Stimulated activated CD8-positive, alpha-beta memory T cell treated with anti-CD3 and anti-CD28 coated beads, Interleukin-7, amount 100 ng/mL, for 48 hours (primary cell): ENCODE measurements at regions not wholly inside any gene's neighbourhood (a gene's known extent, or its start where the extent isn't known, plus 50 kb on each side); places are given as distances from the start of the nearest gene placed in this dataset.

Experiments
- DNase-seq, 2 donors: peaks; one replicate each; pipeline ENCODE4 v3.0.0-alpha.2; 2020; ENCODE audit warnings: low read depth in 1 of 2; ENCODE audit errors: extremely low read depth in 1 of 2

DNA sequence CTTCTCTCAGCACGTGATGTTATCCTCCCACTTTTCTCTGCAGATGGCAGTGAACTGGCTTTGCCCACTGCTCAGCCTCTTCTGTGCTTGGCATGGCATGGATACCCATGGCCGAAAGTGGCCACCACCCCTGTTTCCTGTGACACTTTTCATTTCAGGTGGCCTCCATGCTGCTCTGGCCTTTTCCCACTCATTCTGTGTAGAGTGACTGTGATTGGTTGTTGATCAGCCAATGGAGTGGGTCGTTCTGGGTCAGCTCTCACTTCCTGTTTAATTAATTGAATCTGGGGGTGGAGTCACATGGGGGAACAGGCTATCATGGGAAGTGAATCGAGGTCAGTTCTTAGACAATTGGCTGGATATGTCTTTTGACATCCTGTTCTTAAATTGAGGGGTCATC is 350.1 kb upstream of the EEF2KMT start:
- no peak for DNase-seq

DNA sequence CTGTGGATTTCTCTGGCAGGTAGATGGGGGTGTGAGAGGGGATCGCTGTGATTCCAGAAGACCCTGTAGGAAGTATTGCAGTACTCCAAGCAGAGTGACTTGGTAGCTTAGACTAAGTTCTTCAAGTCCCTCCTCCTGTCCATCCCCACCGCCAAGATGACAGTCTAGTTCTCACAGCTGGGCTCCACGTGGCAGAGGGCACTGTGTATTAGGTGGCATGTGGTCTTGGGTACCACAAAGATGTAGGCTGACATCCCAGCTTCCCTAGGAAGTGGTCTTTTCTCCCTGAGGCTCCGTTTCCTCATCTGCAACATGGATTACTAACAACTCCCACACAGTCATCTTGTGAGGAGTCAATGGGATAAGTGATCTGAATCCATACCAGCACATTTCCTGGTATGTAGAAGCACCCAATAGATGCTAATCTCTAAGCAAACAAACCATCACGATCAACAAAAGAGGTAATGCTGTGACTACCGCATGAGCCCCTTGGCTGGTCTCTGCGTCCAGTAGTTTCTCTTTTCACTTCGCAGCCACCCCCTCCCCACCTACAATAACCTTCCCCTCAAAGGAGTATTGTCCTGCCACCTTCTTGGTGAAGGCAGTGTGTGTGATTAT is 349.1 kb upstream of the EEF2KMT start:
- no peak for DNase-seq

DNA sequence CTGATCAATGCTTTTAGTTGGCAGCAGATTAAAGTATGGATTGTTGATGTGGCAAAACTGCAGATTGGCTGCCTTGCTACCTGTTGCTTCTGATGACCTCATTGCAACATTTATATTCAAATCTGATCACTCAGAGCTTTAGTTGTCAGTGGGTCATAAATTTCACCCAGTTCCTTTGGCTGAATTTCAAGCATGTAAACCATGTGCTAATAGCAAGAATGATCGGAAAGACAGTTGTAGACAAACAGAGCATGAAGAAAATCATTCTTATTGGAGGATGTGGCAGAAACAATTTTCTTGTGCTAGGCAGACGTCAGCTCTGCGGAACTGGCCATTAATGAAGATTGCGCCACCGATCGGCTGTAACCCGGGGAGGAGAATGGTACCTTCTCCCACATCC is 346.6 kb upstream of the EEF2KMT start:
- no peak for DNase-seq

DNA sequence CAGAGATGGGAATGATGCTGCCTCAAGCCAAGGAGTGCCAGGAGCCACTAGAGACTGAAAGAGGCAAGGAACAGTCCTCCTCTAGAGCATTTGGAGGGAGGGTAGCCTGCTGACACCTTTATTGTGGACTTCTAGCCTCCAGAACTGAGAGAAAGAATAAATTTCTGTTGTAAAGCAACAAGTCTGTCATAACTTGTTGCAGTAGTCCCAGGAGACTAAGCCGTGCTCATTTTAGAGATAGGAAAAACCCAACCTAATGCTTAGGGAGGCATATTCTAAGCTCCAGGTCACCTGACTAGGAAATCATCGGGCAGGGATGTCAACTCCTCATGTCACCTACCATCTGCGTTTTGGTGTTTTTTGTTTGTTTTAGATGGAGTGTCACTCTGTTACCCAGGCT is 345.4 kb upstream of the EEF2KMT start:
- no peak for DNase-seq

DNA sequence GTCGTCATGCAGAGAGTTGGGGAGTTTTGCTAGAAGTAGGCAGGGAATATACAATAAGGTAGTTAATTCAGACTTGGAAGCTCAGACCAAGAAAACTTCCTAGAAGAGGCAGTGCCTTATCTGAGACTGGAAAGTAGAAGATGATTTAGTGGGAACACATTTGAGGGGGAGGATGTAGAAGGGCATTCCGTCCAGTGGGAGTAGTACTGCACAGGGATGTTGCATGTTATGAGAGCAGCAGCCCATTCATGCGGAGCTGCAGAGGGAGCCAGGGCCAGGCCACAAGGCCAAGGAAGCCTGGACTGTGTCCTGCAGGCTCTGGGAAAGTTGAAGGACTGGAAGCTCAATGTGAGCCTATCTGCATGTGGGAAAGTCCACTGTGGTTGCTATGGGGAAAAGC is 344.5 kb upstream of the EEF2KMT start:
- no peak for DNase-seq

DNA sequence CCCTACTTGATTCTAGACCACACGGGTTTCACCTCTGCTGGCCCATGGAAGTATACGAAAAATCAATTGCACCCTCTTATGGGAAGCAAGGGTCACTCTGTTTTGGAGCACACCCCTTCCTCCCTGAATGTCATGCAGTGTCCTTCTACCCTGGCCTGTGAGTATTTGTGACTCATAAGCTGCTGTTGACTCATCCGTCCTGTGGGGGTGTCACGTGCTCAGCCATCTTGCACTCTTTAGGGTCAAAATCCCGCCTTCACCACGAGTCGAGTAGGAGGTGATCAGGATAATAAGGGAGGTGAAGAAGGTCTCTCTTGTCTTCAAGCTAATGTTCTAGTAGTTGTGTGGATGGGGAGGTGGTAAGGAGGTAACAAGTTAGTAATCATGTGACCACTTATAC is 341.0 kb upstream of the EEF2KMT start:
- no peak for DNase-seq

DNA sequence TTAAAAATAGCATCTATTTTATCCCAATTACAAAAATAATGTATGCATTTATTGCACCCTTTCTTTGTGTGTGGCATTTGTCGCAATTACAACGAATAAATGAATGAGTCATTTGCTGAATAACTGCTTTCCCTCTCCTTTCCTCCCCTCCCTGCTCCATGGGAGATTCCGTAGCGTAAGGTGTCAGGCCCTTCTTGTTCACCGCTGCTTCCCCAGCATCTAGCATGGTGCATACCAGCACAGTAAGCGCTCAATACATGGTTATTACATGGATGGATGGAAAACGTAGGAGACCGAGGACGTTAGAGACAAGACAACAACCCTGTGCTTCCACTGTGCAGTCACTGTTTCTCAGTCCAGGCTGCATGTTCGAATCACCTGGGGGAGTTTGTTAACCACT is 336.0 kb upstream of the EEF2KMT start:
- no peak for DNase-seq

DNA sequence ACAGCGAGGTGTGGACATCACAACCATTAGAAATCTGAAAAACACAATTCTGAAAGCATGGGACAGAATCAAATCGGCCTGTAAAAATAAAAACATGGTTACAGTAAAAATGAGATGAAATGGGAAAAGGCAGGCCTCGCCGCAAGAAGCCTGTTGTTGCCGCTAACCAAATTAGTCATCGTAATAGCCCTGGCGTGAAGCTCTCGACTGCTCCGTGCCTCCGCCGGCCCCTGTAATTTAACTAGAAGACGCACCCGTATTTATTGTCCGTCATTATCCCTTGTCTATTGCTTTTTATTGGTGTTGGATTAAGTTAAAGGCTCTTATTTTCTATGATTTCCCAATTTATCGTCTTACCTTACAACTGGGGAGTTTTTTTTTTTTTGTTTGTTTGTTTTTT is 334.6 kb upstream of the EEF2KMT start:
- no peak for DNase-seq

DNA sequence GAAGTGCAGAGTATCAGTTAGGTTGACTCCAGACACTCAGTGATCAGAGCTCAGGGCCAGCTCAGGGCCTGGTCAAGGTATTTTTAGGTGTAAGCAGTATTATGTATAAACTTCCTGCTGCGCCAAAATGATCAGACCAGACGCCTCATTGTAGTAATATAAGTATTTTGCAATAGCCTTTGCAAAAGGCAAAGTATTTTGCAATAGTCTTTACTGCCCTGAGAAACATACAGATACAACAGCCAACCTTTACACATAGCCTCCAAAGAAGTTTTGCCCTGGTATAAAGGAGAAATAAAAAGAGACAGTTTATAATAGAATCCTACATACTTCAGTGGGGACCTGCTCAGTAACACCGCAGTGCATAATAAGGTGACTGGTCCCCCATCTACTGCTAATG is 333.0 kb upstream of the EEF2KMT start:
- no peak for DNase-seq

DNA sequence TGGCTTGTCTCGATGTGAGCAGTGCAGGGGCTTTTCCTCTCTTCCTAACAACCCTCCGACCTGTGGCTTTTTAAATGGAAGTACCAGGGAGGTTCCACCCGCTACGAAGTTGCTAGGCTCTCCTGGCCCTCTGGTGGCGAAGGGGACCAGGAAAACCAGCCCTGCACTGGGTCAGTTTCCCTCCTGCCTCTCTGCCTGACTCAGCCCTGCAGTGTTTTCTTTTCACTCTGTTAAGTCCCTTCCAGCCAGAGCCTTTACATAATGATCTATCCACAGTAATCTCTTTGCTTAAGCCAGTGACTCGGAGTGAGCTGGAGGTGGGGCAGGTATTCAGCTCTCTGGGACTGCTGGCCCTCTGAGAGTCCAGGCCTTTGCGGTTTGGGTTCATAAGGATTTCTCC is 331.3 kb upstream of the EEF2KMT start:
- no peak for DNase-seq

DNA sequence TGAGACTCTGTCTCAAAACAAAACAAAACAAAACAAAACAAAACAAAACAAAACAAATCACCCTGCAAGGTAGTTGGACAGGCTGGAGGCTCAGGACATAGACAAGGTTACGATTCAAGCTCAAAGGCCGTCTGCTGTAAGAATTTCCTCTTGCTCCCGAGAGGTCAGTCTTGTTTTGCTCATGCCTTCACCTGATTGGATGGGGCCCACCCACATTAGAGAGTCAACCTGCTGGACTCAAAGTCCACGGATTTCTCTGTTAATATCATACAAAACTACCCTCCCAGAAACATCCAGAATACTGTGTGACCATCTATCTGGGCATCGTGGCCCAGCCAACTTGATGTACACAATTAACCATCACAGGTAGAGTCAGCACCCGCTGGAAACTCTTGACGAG is 330.0 kb upstream of the EEF2KMT start:
- no peak for DNase-seq

DNA sequence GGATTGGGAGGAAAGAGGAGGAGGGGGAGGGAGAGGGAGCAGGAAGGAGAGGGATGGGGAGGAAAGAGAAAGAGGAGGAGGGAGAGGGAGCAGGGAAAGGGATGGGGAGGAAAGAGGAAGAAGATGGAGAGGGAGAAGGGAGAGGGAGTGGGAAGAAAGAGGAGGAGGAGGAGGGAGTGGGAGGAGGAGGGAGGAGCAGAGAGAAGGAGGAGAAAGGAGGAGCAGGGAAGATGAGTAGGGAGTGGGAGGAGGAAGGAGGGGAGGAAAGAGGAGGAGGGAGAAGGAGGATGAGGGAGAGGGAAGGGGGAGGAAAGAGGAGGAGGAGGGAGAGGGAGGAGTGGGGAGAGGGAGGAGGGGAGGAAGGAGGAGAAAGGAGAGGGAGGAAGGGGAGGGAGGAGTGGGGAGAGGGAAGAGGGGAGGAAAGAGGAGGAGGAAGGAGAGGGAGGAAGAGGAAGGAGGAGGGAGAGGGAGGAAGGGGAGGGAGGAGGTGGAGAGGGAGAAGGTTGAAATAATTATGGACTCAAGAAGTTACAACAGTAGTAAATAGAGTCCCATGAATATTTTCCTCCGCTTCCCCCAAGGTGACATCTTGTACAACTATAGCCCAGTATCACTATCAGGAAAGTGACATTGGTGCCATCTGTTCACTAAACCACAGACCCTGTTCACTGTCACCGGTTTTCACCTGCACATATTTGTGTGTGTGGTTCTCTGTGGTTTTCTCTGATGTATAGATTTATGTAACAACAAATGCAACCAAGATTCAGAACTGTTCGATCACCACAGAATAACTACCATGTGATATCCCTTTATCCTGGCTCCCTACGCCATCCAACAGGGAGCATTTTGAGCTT is 325.3 kb upstream of the EEF2KMT start:
- no peak for DNase-seq

DNA sequence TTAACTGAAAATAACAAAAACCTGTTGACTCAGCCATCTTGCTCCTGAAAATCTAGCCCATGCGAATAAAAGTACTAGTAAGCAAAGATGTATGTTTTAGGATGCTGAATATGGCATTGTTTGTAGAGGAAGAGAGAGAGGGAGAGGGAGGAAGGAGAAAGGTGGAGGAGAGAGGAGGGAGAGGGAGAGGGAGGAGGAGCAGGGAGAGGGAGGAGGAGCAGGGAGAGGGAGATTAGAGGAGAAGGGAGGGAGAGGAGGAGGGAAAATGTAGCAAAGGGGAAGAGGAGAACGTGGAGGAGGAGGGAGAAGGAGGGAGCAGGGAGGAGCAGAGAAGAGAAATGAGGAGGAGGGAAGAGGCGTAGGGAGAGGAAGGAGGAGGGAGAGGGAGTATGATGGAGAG is 324.5 kb upstream of the EEF2KMT start:
- DNase-seq, result no peak

DNA sequence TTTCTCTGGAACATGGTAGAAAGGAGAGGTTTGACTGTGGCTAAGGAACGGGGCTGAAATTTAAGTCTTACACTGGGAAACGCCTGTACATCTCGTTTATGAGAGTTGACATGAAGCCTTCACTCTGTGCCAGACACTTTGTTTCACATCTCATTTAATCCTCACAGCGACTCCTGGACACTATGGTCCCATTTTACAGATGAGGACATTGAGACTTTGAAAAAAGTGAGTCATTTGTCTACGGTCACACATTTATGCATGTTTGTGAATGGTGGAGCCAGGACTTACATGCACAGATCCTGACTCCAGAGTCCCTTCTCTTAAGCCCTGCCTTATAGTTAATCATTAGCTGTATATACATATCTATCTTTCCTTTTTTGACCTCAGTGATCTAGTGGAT is 318.4 kb upstream of the EEF2KMT start:
- no peak for DNase-seq

DNA sequence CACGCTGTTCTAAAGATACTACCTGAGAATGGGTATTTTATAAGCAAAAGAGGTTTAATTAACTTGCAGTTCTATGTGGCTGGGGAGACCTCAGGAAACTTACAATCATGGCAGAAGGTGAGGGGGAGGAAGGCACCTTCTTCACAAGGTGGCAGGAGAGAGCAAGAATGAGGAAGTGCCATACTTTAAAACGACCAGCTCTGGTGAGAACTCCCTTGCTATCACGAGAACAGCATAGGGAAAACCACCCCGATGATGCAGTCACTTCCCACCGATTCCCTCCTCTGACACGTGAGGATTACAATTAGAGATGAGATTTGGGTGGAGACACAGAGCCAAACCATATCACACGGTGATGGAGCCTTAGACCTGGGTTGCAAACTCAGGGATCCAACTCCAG is 317.5 kb upstream of the EEF2KMT start:
- DNase-seq, result no peak

DNA sequence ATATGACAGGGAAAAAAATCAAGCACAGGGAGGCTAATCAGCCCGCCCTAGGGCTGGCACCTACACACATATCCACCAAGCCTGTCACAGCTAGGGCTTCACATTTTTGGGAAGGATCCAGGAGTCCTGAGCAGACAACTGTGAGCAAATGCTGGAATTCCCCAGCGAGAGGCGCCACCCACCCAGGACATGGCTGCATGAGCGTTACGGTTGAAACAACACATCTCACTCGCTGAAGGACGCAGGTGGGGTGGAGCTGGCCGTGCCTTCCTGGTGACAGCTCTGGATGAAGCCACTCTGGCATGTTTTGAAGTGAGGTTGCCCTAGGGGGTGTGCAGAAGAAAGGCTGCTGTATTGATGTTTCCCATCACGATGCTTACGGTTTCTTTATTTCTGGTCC is 315.1 kb upstream of the EEF2KMT start:
- no peak for DNase-seq

DNA sequence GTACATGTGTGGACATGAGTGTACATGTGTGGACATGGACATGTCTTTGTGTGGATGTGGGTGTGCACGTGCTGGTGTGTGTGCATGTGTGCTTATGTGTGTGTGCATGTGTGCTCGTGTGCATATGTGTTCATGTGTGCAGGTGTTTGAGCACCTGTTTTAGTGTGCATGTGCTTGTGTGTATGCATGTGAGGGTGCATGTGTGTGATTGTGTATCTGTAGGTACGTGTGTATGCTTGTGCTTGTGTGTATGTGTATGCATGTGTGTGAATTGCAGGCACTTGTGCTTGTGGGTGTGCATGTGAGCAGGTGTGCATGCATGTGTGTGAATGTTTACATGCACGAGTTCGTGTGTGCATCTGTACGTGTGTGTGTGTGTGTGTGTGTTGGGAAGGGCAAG is 300.6 kb upstream of the EEF2KMT start:
- DNase-seq, result no peak

DNA sequence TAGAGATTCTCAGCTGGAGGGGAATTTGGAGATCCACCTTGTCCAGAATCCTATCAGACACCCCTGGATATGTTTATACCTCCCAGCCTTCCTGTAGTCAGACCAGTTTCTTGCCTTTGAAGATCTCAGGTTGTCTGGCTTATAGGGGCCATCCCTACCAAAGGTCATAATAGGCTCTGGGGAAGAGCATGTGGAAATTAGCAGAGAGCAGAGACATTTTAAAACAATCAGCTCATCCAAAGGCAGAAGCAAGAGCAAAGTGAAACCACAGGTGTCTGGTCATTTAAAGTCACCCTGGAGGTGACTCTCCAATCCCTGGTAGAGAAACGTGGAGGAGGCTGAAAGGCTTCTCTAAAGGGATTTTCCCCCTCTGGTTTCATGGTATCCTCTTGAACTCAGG is 299.3 kb upstream of the EEF2KMT start:
- DNase-seq, result no peak

DNA sequence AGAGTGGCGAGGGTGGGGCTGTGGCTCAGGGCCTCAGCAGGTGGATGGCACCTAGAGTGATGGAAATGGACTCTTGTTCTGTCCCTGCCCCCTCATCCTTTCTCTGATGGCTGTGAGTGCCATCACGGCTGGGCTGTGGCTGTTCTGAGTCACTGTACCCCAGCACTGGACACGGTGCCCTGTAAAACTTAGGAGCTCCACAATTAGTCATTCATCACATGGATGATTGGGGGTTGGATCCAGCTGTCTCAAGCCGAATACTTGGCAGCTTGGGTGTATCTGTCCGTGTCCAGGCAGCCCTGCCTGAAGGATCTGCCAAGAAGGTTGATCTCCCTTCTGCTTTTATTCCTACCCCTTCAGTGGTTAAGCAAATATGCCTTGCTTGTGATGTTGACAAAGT is 295.5 kb upstream of the EEF2KMT start:
- no peak for DNase-seq

DNA sequence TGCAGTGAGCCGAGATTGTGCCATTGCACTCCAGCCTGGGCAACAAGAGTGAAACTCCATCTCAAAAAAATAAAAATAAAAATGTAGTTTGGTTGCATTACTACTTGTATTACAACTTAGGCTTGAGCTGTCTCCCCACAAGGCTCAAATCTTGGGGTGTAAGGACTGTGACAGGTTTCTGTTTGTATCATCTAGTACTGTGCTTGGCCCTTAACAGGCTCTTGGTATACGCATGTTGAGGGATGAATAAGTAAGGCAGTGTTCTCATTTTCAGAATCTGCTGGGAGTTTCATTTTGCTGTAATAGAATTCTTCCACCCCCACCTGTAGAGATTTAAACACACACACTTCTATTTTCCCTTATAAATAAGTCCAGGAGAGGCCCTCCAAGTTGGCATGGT is 289.4 kb upstream of the EEF2KMT start:
- no peak for DNase-seq

DNA sequence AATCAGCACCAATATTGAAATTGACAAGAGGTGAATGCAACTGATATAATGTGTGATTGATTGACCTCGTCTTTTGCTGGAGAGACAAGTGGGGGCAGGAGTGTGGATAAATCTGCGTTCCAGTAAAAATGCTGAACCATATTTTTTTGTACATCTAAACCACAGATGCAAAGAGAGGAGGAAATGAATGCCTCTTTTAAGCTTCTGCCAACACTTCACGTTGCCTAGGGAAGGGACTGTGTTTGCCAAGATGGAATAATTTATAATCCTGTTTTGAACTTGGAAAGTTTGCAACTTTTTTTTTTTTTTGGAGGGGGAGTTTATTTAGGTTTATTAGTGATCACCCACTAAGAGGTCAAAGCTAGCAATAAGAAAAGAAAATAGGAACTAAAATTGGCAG is 288.2 kb upstream of the EEF2KMT start:
- DNase-seq, result no peak

DNA sequence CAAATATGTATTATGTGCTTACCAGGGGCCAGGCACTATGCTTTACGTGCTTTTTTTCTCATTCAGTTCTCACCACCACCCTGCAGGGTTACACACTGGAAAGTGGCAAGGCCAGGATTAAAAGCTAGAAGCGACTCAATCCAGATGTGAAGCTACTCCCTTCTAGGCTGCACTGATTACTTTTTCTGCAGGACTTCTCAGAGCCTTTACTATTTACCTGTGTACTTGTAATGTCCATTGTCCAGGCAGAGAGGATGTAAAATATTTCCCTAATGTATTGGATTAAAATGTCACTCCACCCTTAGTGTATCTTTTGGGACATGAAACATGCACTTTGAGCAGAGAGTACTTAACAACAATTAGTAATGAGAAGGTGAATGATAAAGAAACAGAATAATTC is 287.5 kb upstream of the EEF2KMT start:
- DNase-seq, result no peak

DNA sequence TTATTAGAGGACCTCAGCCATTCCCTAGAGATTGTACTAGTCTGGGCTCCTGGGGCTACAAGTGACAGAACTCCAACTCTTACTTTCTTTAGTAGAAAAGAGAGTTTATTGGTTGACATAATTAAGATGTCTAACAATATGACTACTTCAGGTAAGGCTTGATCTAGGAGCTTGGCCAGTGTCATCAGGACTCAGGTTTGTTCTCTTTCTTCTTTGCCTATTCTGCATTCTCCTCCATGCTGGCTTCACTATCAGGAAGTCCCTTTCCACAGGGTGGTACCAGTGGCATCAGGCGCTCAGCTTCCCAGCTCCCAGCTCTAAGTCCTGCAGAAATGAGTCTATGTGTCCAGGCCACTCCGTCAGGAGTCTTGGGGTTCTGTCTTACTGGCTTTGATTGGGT is 286.1 kb upstream of the EEF2KMT start:
- no peak for DNase-seq
